ENCODE measurements at regions not wholly inside any gene's neighbourhood (a gene's known extent, or its start where the extent isn't known, plus 50 kb on each side); places are given as distances from the start of the nearest gene placed in this dataset.

GRCh38 chr2:18891600-18892345 lies 302.4 kb upstream of the NT5C1B start:
- Histone ChIP-seq H3K9me1 (ENCODE audit: insufficient read depth, low read length) (peaks cover 2% of the 10 kb centered on the region; the same call in 1 of the 2 replicates), H4K91ac (ENCODE audit: insufficient read depth, low read depth, low read length) (peak overlapping the region; percentile 75), H3K9me3 (ENCODE audit: control insufficient read depth, insufficient read depth, low read length) (no peaks in the 10 kb centered on the region), H2BK120ac (ENCODE audit: low read depth, low read length) (peak overlapping the region; percentile 74), H2AK5ac (ENCODE audit: low read depth, low read length) (no peak overlapping the region), H3K23ac (ENCODE audit: low read depth, low read length) (peak overlapping the region; percentile 43; the same call in 1 of the 2 replicates), H3K14ac (replicated peaks; ENCODE audit: low read depth, low read length) (peak overlapping the region; percentile 66), H3K18ac (ENCODE audit: low read depth, low read length) (peak overlapping the region; percentile 99), H3K27me3 (ENCODE audit: control insufficient read depth, insufficient read depth, low read length) (no peaks in the 10 kb centered on the region), H3K27ac (ENCODE audit: insufficient read depth, low read length) (peak overlapping the region; percentile 77; the same call in 1 of the 2 replicates), H4K20me1 (ENCODE audit: insufficient read depth, low read length) (no peaks in the 10 kb centered on the region), H2AK9ac (replicated peaks; ENCODE audit: low read depth, low read length, poor library complexity) (no peak overlapping the region), H3K4me2 (ENCODE audit: low read depth, low read length) (peak overlapping the region; percentile 62), H2AFZ (replicated peaks; ENCODE audit: low read length, poor library complexity) (no peak overlapping the region), H2BK5ac (ENCODE audit: low read depth, low read length, poor library complexity, severe bottlenecking) (peak overlapping the region; percentile 85), H2BK20ac (ENCODE audit: low read depth, low read length) (peak overlapping the region; percentile 82; the same call in 1 of the 2 replicates), H3K79me1 (ENCODE audit: low read depth in 1 of 2, low read length in 2 of 2) (no peaks in the 10 kb centered on the region), H3K4me3 (ENCODE audit: insufficient read depth, low read depth, low read length) (no peak overlapping the region), H4K5ac (ENCODE audit: low read depth, low read length) (peak overlapping the region; percentile 95), H3K36me3 (ENCODE audit: control insufficient read depth, insufficient read depth, low read length) (no peaks in the 10 kb centered on the region), H3K4me1 (ENCODE audit: control insufficient read depth, insufficient read depth, low read length) (peaks cover 16% of the 10 kb centered on the region), H3K9ac (ENCODE audit: low read depth, low read length) (no peak overlapping the region), H2BK15ac (ENCODE audit: low read depth, low read length) (peak overlapping the region; percentile 54; the same call in 1 of the 3 replicates), H3K4ac (ENCODE audit: low read depth, low read length) (peak overlapping the region; percentile 39; the same call in 1 of the 2 replicates), H3K56ac (ENCODE audit: extremely low read depth, insufficient read depth, low read length) (peak overlapping the region; percentile 26; the same call in 1 of the 2 replicates), H4K8ac (ENCODE audit: low read depth in 2 of 2, low read length in 2 of 2) (peak overlapping the region; percentile 6 to 66; a peak in 3 of 4 replicates)
- DNase-seq (peak; percentile 76), ATAC-seq (ENCODE audit: low read depth) (peak; percentile 82)
- ChIA-PET CTCF (interaction anchor here (0.6 to 1.3 kb wide), 3 partner anchors 18 to 309 kb away, joined by 3 to 6 read pairs (median 3); no protein-coding TSS in a partner anchor), POLR2A (ENCODE audit: unreplicated experiment) (interaction anchor here (0.5 kb wide), 1 partner anchor 34 kb away, joined by 5 read pairs; no protein-coding TSS in a partner anchor)
- TF ChIP-seq CHD1 (IDR thresholded peaks at IDR 0.05; ENCODE audit: low read depth, low read length) (no peak), MXI1 (IDR thresholded peaks at IDR 0.05; ENCODE audit: borderline replicate concordance, low read depth, low read length) (no peak)
- dilution Hi-C loops (cut with HindIII; ENCODE audit: low sequenced_read_pairs, unreplicated experiment): no loop called here
- no CpG with 5 or more reads among the region's 3 CpGs for WGBS, 2 experiments (ENCODE audit: extremely low coverage in 2 of 2, insufficient read length in 1 of 2)
- no TSS peak for BruUV-seq (replicated peaks)
- in situ Hi-C loops (cut with MboI; ENCODE audit: low sequenced_read_pairs): no loop called here
- intact Hi-C loops (cut with micrococcal nuclease): loop anchor here (5.0 kb wide), 2 partner anchors 139 to 471 kb away; no protein-coding TSS in a partner anchor

Data from IMR-90 (cell line).